ENCODE measurements at regions not wholly inside any gene's neighbourhood (a gene's known extent, or its start where the extent isn't known, plus 50 kb on each side); places are given as distances from the start of the nearest gene placed in this dataset.

- no peaks in the 10 kb centered on the region for H3K36me3 Mint-ChIP-seq (ENCODE audit: low read depth)
- H3K4me3 Mint-ChIP-seq = peak overlapping the region in 1 of 3 experiments; percentile 4
- peaks cover 27% of the 10 kb centered on the region for H3K4me1 Mint-ChIP-seq
- H3K27ac Mint-ChIP-seq = peak overlapping the region; percentile 6 to 60 (median 9)
- H3K27me3 Mint-ChIP-seq (ENCODE audit: low read depth) = no peaks in the 10 kb centered on the region
- no peaks in the 10 kb centered on the region for H3K9me3 Mint-ChIP-seq
- no peak for TF ChIP-seq CTCF (IDR thresholded peaks at IDR 0.05; ENCODE audit: unreplicated experiment in 3 of 3)
These were observed 492.1 kb downstream of the LMO4 start for GRCh38 chr1:87820668-87821334.

GRCh38 chr1:87821335-87821697 is 492.6 kb downstream of the LMO4 start:
- H3K4me1 Mint-ChIP-seq = peaks cover 24% of the 10 kb centered on the region
- no peak for TF ChIP-seq CTCF (IDR thresholded peaks at IDR 0.05; ENCODE audit: unreplicated experiment in 3 of 3)
- H3K27ac Mint-ChIP-seq = peak overlapping the region in 2 of 3 experiments; percentile 6 to 60
- H3K9me3 Mint-ChIP-seq = no peaks in the 10 kb centered on the region
- H3K36me3 Mint-ChIP-seq (ENCODE audit: low read depth) = no peaks in the 10 kb centered on the region
- no peaks in the 10 kb centered on the region for H3K27me3 Mint-ChIP-seq (ENCODE audit: low read depth)
- no peak overlapping the region for H3K4me3 Mint-ChIP-seq

- TF ChIP-seq CTCF (IDR thresholded peaks at IDR 0.05; ENCODE audit: unreplicated experiment in 3 of 3) = no peak
- Mint-ChIP-seq H3K4me1 (peaks cover 16% of the 10 kb centered on the region), H3K4me3 (peak overlapping the region in 2 of 3 experiments; percentile 46 to 72), H3K27me3 (ENCODE audit: low read depth) (no peaks in the 10 kb centered on the region), H3K9me3 (no peaks in the 10 kb centered on the region), H3K27ac (peak overlapping the region; percentile 92 to 95 (median 94)), H3K36me3 (ENCODE audit: low read depth) (no peaks in the 10 kb centered on the region)
These were observed 498.1 kb downstream of the LMO4 start for GRCh38 chr1:87826681-87827251.

GRCh38 chr1:87829360-87829759 is 500.7 kb downstream of the LMO4 start:
- H3K36me3 Mint-ChIP-seq (ENCODE audit: low read depth) = no peaks in the 10 kb centered on the region
- H3K27me3 Mint-ChIP-seq (ENCODE audit: low read depth) = no peaks in the 10 kb centered on the region
- TF ChIP-seq CTCF (IDR thresholded peaks at IDR 0.05; ENCODE audit: unreplicated experiment in 3 of 3) = no peak
- H3K27ac Mint-ChIP-seq = no peak overlapping the region
- H3K4me3 Mint-ChIP-seq = no peak overlapping the region
- H3K4me1 Mint-ChIP-seq = peaks cover 29% of the 10 kb centered on the region
- no peaks in the 10 kb centered on the region for H3K9me3 Mint-ChIP-seq

GRCh38 chr1:87830432-87830978 is 501.8 kb downstream of the LMO4 start:
- H3K36me3 Mint-ChIP-seq (ENCODE audit: low read depth) = no peaks in the 10 kb centered on the region
- H3K27me3 Mint-ChIP-seq (ENCODE audit: low read depth) = no peaks in the 10 kb centered on the region
- no peaks in the 10 kb centered on the region for H3K9me3 Mint-ChIP-seq
- H3K27ac Mint-ChIP-seq = peak overlapping the region in 1 of 3 experiments; percentile 23
- peaks cover 25% of the 10 kb centered on the region for H3K4me1 Mint-ChIP-seq
- TF ChIP-seq CTCF (IDR thresholded peaks at IDR 0.05; ENCODE audit: unreplicated experiment in 3 of 3) = no peak
- H3K4me3 Mint-ChIP-seq = no peak overlapping the region

All from nephron (organoid).